ENCODE measurements at regions not wholly inside any gene's neighbourhood (a gene's known extent, or its start where the extent isn't known, plus 50 kb on each side); places are given as distances from the start of the nearest gene placed in this dataset.

GRCh38 chr18:29648891-29649290 is 1393.7 kb downstream of the DSC3 start:
- CTCF ChIA-PET: no interaction called here
- no peaks in the 10 kb centered on the region for H3K4me1 Mint-ChIP-seq
- no peak overlapping the region for H3K27ac ChIP-seq (ENCODE audit: low read length in 2 of 2)
- intact Hi-C loops (cut with micrococcal nuclease): no loop called here
- H3K9ac ChIP-seq (ENCODE audit: low read length): no peak overlapping the region
- H3K36me3 ChIP-seq (replicated peaks in 1 of 2; ENCODE audit: control extremely low read depth in 1 of 2, control insufficient read depth in 1 of 2, extremely low read depth in 1 of 2, insufficient read depth in 2 of 2, low read length in 1 of 2): no peaks in the 10 kb centered on the region
- no peaks in the 10 kb centered on the region for H3K27me3 Mint-ChIP-seq
- H4K20me1 ChIP-seq (ENCODE audit: control insufficient read depth, insufficient read depth, low read length, poor library complexity, severe bottlenecking): no peaks in the 10 kb centered on the region
- peaks cover 0 to 6% (median 0%) of the 10 kb centered on the region in 3 donors for H3K9me3 ChIP-seq (ENCODE audit: control extremely low read depth in 1 of 3, control insufficient read depth in 2 of 3, insufficient read depth in 1 of 3, low read length in 2 of 3)
- ATAC-seq (ENCODE audit: low read depth) (no peak), DNase-seq (no peak)
- H3K79me2 ChIP-seq (ENCODE audit: control insufficient read depth, insufficient read depth, low read length): no peaks in the 10 kb centered on the region
- TF ChIP-seq EZH2 (IDR thresholded peaks at IDR 0.05; ENCODE audit: borderline replicate concordance, insufficient read depth, low read depth, low read length, poor library complexity, severe bottlenecking) (no peak), CTCF (IDR thresholded peaks at IDR 0.05) (no peak)
- H3K4me1 ChIP-seq (ENCODE audit: control insufficient read depth in 2 of 2, insufficient read depth in 2 of 2, low read length in 2 of 2): no peaks in the 10 kb centered on the region
- H3K27me3 ChIP-seq (replicated peaks in 1 of 4; ENCODE audit: control extremely low read depth in 1 of 4, control insufficient read depth in 3 of 4, insufficient read depth in 4 of 4, low read length in 3 of 4): no peaks in the 10 kb centered on the region
- no peak overlapping the region for H3K4me3 ChIP-seq (ENCODE audit: control extremely low read depth in 1 of 5, extremely low read depth in 1 of 5, insufficient read depth in 1 of 5, low read depth in 2 of 5, low read length in 4 of 5)
- H3K4me2 ChIP-seq (replicated peaks; ENCODE audit: low read depth, low read length, poor library complexity, severe bottlenecking): no peak overlapping the region
- no peak overlapping the region for H3K4me3 Mint-ChIP-seq
- peaks cover 5% of the 10 kb centered on the region for H3K9me3 Mint-ChIP-seq (ENCODE audit: insufficient read depth)
- POLR2A ChIA-PET: no interaction called here
- no peak overlapping the region for H3K27ac Mint-ChIP-seq
- H2AFZ ChIP-seq (ENCODE audit: insufficient read depth, low read depth, low read length, poor library complexity, severe bottlenecking): no peak overlapping the region
- no CpG with 5 or more reads among the region's 1 CpG for WGBS (ENCODE audit: insufficient coverage)

GRCh38 chr18:29647700-29648099 is 1394.8 kb downstream of the DSC3 start:
- no peak overlapping the region for H3K4me3 ChIP-seq (ENCODE audit: control extremely low read depth in 1 of 5, extremely low read depth in 1 of 5, insufficient read depth in 1 of 5, low read depth in 2 of 5, low read length in 4 of 5)
- no peaks in the 10 kb centered on the region for H3K4me1 Mint-ChIP-seq
- no peaks in the 10 kb centered on the region for H3K4me1 ChIP-seq (ENCODE audit: control insufficient read depth in 2 of 2, insufficient read depth in 2 of 2, low read length in 2 of 2)
- no peaks in the 10 kb centered on the region for H3K27me3 ChIP-seq (replicated peaks in 1 of 4; ENCODE audit: control extremely low read depth in 1 of 4, control insufficient read depth in 3 of 4, insufficient read depth in 4 of 4, low read length in 3 of 4)
- no peaks in the 10 kb centered on the region for H3K79me2 ChIP-seq (ENCODE audit: control insufficient read depth, insufficient read depth, low read length)
- no peak overlapping the region for H3K9ac ChIP-seq (ENCODE audit: low read length)
- H3K9me3 ChIP-seq (ENCODE audit: control extremely low read depth in 1 of 3, control insufficient read depth in 2 of 3, insufficient read depth in 1 of 3, low read length in 2 of 3): peaks cover 0 to under 1% (median 0%) of the 10 kb centered on the region in 3 donors
- TF ChIP-seq CTCF (IDR thresholded peaks at IDR 0.05): no peak
- no peak for TF ChIP-seq EZH2 (IDR thresholded peaks at IDR 0.05; ENCODE audit: borderline replicate concordance, insufficient read depth, low read depth, low read length, poor library complexity, severe bottlenecking)
- H3K4me2 ChIP-seq (replicated peaks; ENCODE audit: low read depth, low read length, poor library complexity, severe bottlenecking): no peak overlapping the region
- peaks cover 5% of the 10 kb centered on the region for H3K9me3 Mint-ChIP-seq (ENCODE audit: insufficient read depth)
- ChIA-PET POLR2A (no interaction called here), CTCF (no interaction called here)
- no peak overlapping the region for H3K27ac ChIP-seq (ENCODE audit: low read length in 2 of 2)
- H3K27ac Mint-ChIP-seq: no peak overlapping the region
- ATAC-seq (ENCODE audit: low read depth) (no peak), DNase-seq (no peak)
- H3K4me3 Mint-ChIP-seq: no peak overlapping the region
- WGBS (ENCODE audit: insufficient coverage): no CpG with 5 or more reads among the region's 1 CpG
- intact Hi-C loops (cut with micrococcal nuclease): no loop called here
- H3K36me3 ChIP-seq (replicated peaks in 1 of 2; ENCODE audit: control extremely low read depth in 1 of 2, control insufficient read depth in 1 of 2, extremely low read depth in 1 of 2, insufficient read depth in 2 of 2, low read length in 1 of 2): no peaks in the 10 kb centered on the region
- H3K27me3 Mint-ChIP-seq: no peaks in the 10 kb centered on the region
- no peaks in the 10 kb centered on the region for H4K20me1 ChIP-seq (ENCODE audit: control insufficient read depth, insufficient read depth, low read length, poor library complexity, severe bottlenecking)
- H2AFZ ChIP-seq (ENCODE audit: insufficient read depth, low read depth, low read length, poor library complexity, severe bottlenecking): no peak overlapping the region

Data from B cell (primary cell).